ENCODE measurements at regions not wholly inside any gene's neighbourhood (a gene's known extent, or its start where the extent isn't known, plus 50 kb on each side); places are given as distances from the start of the nearest gene placed in this dataset.

DNA sequence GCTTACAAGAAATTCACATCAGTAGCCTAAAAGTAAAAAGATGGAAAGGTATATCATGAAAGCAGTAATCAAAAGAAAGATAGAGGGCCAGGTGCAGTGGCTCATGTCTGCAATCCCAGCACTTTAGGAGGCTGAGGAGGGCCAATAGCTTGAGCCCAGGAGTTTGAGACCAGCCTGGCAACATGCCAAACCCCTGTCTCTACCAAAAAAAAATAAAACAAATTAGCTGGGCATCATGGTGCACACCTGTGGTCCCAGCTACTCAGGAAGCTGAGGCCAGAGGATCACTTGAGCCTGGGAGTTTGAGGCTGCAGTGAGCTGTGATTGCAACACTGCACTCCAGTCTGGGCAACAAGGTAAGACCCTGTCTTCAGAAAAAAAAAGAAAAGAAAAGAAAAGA is 55.5 kb downstream of the GSPT2 start:
- no peaks in the 10 kb centered on the region for H3K4me1 ChIP-seq
- no peak for DNase-seq (ENCODE audit: low spot score in 2 of 2)

DNA sequence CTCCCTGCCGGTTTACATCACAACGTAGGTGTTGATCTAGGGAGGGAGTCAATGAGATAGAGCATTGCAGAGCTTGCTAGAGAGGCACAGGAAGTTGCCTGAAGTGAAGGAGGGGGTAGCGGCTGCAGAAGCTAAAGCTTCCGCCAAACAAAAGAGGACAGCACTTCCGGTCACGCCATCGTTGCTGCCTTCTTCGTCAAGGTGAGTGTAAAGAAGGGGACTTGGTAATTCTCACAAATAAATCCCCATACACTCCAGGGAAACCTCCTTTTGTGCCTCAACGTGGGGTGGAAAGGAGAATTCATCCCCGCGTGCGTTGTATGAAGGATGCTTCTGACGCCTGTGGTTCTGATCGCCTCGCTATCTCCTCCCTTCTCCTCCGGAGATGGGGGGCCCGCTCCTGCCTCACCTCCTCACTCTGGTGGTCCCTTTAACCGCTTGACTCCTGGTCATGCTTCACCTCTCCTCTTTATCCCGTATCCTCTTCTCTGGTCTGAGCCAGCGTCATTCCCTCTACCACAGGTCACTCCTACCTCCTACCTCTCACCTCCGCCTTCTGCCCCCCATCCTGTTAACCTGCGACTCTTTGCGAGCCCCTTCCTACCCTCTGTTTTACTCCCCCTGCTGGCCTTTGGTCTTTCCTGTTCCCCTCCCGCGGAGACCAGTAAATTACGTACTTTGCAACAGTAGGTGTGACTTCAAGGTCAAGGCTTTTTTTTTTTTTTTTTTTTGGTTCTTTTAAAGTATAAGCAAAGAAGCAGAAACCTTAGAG is 59.9 kb downstream of the GSPT2 start:
- TF ChIP-seq CTCF (IDR thresholded peaks at IDR 0.05), result peak in 1 of 5 experiments; percentile 4
- no peak for TF ChIP-seq POLR2A (IDR thresholded peaks at IDR 0.05)
- TF ChIP-seq EP300 (IDR thresholded peaks at IDR 0.05), result peak in 1 of 2 donors; percentile 10
- Histone ChIP-seq H3K4me3 (peak overlapping the region; percentile 34 to 61 (median 42)), H3K36me3 (no peaks in the 10 kb centered on the region), H3K9me3 (no peaks in the 10 kb centered on the region), H3K27ac (peak overlapping the region in 2 of 4 donors; percentile 22 to 56), H3K4me1 (no peaks in the 10 kb centered on the region), H3K27me3 (peaks cover 0 to 6% of the 10 kb centered on the region in 2 donors)
- peak in 1 of 2 donors; percentile 5 for DNase-seq (ENCODE audit: low spot score in 2 of 2)
- 1 to 23% methylated on average over 26 of the region's 26 CpGs for WGBS, 2 donors

More for the DNA sequence above, 55.5 kb downstream of the GSPT2 start:
- TF ChIP-seq POLR2A (IDR thresholded peaks at IDR 0.05), result no peak
- TF ChIP-seq EP300 (IDR thresholded peaks at IDR 0.05), result no peak
- no peak for TF ChIP-seq CTCF (IDR thresholded peaks at IDR 0.05)
- H3K9me3 ChIP-seq, result no peaks in the 10 kb centered on the region
- H3K36me3 ChIP-seq, result no peaks in the 10 kb centered on the region
- H3K27me3 ChIP-seq, result no peaks in the 10 kb centered on the region
- H3K27ac ChIP-seq, result no peak overlapping the region
- H3K4me3 ChIP-seq, result no peak overlapping the region

DNA sequence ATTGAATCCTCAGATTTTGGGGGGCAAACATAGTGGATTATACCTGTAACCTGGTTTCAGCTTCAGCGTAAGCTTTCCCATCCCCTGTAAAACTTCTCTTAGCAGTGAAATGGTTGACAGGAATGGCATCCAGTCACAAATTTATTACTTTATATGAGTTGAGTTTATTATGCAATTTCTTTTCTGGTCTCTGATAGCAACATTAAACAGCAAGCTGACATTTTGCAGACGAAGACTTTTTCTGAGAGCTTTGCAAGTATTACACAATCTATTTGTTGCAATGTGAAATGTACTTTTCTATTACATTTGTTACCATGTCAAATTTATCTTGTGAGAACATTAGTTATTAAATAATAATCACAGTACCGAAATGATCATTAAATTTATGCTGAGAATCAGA is 60.6 kb downstream of the GSPT2 start:
- Histone ChIP-seq H3K27me3 (peaks cover 0 to 6% of the 10 kb centered on the region in 2 donors), H3K4me3 (peak overlapping the region in 1 of 4 donors; percentile 61), H3K27ac (no peak overlapping the region), H3K9me3 (no peaks in the 10 kb centered on the region), H3K4me1 (no peaks in the 10 kb centered on the region), H3K36me3 (no peaks in the 10 kb centered on the region)
- no peak for DNase-seq (ENCODE audit: low spot score in 2 of 2)
- no peak for TF ChIP-seq CTCF (IDR thresholded peaks at IDR 0.05)
- TF ChIP-seq EP300 (IDR thresholded peaks at IDR 0.05), result no peak
- no peak for TF ChIP-seq POLR2A (IDR thresholded peaks at IDR 0.05)
- WGBS, 2 donors, result 71 to 76% methylated on average over 3 of the region's 3 CpGs

GRCh38 chrX:51804741-51805140 is 61.5 kb downstream of the GSPT2 start:
- WGBS, 2 donors, result 75 to 88% methylated on average over 5 of the region's 5 CpGs
- no peak overlapping the region for H3K4me3 ChIP-seq

More at GRCh38 chrX:51804741-51805140, 61.5 kb downstream of the GSPT2 start:
- no peaks in the 10 kb centered on the region for H3K36me3 ChIP-seq
- H3K27me3 ChIP-seq, result peaks cover 0 to 6% of the 10 kb centered on the region in 2 donors
- H3K9me3 ChIP-seq, result no peaks in the 10 kb centered on the region
- H3K4me1 ChIP-seq, result no peaks in the 10 kb centered on the region
- no peak for DNase-seq (ENCODE audit: low spot score in 2 of 2)
- no peak for TF ChIP-seq POLR2A (IDR thresholded peaks at IDR 0.05)
- TF ChIP-seq EP300 (IDR thresholded peaks at IDR 0.05), result no peak
- no peak for TF ChIP-seq CTCF (IDR thresholded peaks at IDR 0.05)
- no peak overlapping the region for H3K27ac ChIP-seq
